H1 (cell line): ENCODE measurements at regions not wholly inside any gene's neighbourhood (a gene's known extent, or its start where the extent isn't known, plus 50 kb on each side); places are given as distances from the start of the nearest gene placed in this dataset.

Experiments used
- CTCF ChIA-PET: fragments of 300-600 bp; sonication (Branson Sonifier 250); formaldehyde crosslinking; loops from one replicate; lab custom pipeline; 2021; ENCODE audit not compliant: partially characterized antibody; lab: Charles Lee
- POLR2A ChIA-PET: fragments of 300-600 bp; sonication (Branson Sonifier 250); formaldehyde crosslinking; loops from one replicate; lab custom pipeline; 2021; ENCODE audit warnings: inconsistent platforms; ENCODE audit not compliant: partially characterized antibody; lab: Charles Lee
- DNase-seq, 2 experiments: peaks; one replicate each; pipeline versions ENCODE4 v3.0.0 to v3.0.0-alpha.2; 2010 to 2022; ENCODE audit warnings: low spot score in 2 of 2, low read depth in 1 of 2, mixed read lengths in 1 of 2
- FAIRE-seq: peaks from 2 replicates; lab custom pipeline; 2011; peaks lifted over from hg19 to GRCh38; lab: Jason Lieb, UNC
- H2AFZ ChIP-seq: 2 replicates; pipeline ENCODE4 v1.8.1; 2012; ENCODE audit warnings: low read length, inconsistent platforms
- H2AK5ac ChIP-seq: 2 replicates; pipeline ENCODE4 v1.6.1; 2013; ENCODE audit warnings: low read depth, low read length
- H2BK120ac ChIP-seq: replicated peaks from 2 replicates; pipeline ENCODE3; 2013; ENCODE audit warnings: low read depth, low read length, inconsistent platforms
- H2BK12ac ChIP-seq: 2 replicates; pipeline ENCODE4 v1.6.1; 2013; ENCODE audit warnings: low read depth, low read length
- H2BK15ac ChIP-seq: 2 replicates; pipeline ENCODE4 v1.6.1; 2013; ENCODE audit warnings: low read length
- H2BK20ac ChIP-seq: 2 replicates; pipeline ENCODE4 v1.6.1; 2013; ENCODE audit warnings: low read length
- H2BK5ac ChIP-seq: 2 replicates; pipeline ENCODE4 v1.6.1; 2013; ENCODE audit warnings: low read depth, low read length
- H3K14ac ChIP-seq: 2 replicates; pipeline ENCODE4 v1.6.1; 2013; ENCODE audit warnings: inconsistent platforms; ENCODE audit not compliant: insufficient read length
- H3K18ac ChIP-seq: 2 replicates; pipeline ENCODE4 v1.6.1; 2013; ENCODE audit warnings: low read length; ENCODE audit errors: extremely low read depth
- H3K23ac ChIP-seq: 2 replicates; pipeline ENCODE4 v1.6.1; 2013; ENCODE audit warnings: inconsistent platforms; ENCODE audit not compliant: insufficient read length
- H3K23me2 ChIP-seq: 2 replicates; pipeline ENCODE4 v1.6.1; 2013; ENCODE audit warnings: low read depth, low read length
- H3K27ac ChIP-seq: 2 replicates; pipeline ENCODE4 v1.6.1; 2011; ENCODE audit warnings: low read depth, low read length, inconsistent platforms
- H3K27me3 ChIP-seq, 4 experiments: replicated peaks in 1 of 4; 1 replicate in 1 of 4; 2 replicates in 3 of 4; pipeline versions ENCODE4 v1.6.1 to v1.8.1; 2011 to 2013; ENCODE audit warnings: low read length in 3 of 4, mild to moderate bottlenecking in 3 of 4, inconsistent platforms in 2 of 4, mixed read lengths in 2 of 4, moderate library complexity in 1 of 4; ENCODE audit not compliant: control insufficient read depth in 3 of 4, insufficient read depth in 3 of 4; ENCODE audit errors: extremely low read depth in 1 of 4
- H3K36me3 ChIP-seq, 4 experiments: 2 replicates each; pipeline versions ENCODE4 v1.6.1 to v1.8.1; 2011 to 2013; ENCODE audit warnings: mild to moderate bottlenecking in 4 of 4, low read length in 3 of 4, moderate library complexity in 2 of 4, control low read depth in 1 of 4, inconsistent platforms in 1 of 4; ENCODE audit not compliant: insufficient read depth in 4 of 4, control insufficient read depth in 2 of 4
- H3K4ac ChIP-seq: replicated peaks from 2 replicates; pipeline ENCODE3; 2013; ENCODE audit warnings: low read length, low read depth, mixed read lengths, inconsistent platforms; ENCODE audit not compliant: insufficient read length
- H3K4me1 ChIP-seq, 4 experiments: replicated peaks in 1 of 4; 1 replicate in 1 of 4; 2 replicates in 3 of 4; pipeline versions ENCODE4 v1.6.1 to v1.8.1; 2011 to 2013; ENCODE audit warnings: low read length in 3 of 4, inconsistent platforms in 2 of 4, mixed read lengths in 1 of 4; ENCODE audit not compliant: insufficient read depth in 4 of 4, control insufficient read depth in 3 of 4
- H3K4me2 ChIP-seq, 2 experiments: 2 replicates each; pipeline versions ENCODE4 v1.6.1 to v1.8.1; 2011 to 2013; ENCODE audit warnings: low read depth in 2 of 2, low read length in 2 of 2, control low read depth in 1 of 2, inconsistent platforms in 1 of 2, mild to moderate bottlenecking in 1 of 2; ENCODE audit not compliant: insufficient read depth in 1 of 2
- H3K4me3 ChIP-seq, 4 experiments: fragments of 200-600, 300-600 bp in 1 of 4; sonication (generic), shearing (Covaris generic), sonication (Bioruptor Twin) in 1 of 4; 2 replicates each; pipeline versions ENCODE4 v1.5.1 to v1.8.1; 2011 to 2016; ENCODE audit warnings: low read length in 4 of 4, low read depth in 3 of 4, control low read depth in 2 of 4, inconsistent platforms in 2 of 4, mild to moderate bottlenecking in 2 of 4, mixed read lengths in 1 of 4, moderate library complexity in 1 of 4; ENCODE audit not compliant: insufficient read depth in 2 of 4; ENCODE audit errors: extremely low read depth in 1 of 4
- H3K56ac ChIP-seq: replicated peaks from 2 replicates; pipeline ENCODE3; 2013; ENCODE audit warnings: low read depth, mild to moderate bottlenecking, mixed read lengths, low read length, inconsistent platforms; ENCODE audit not compliant: insufficient read length
- H3K79me1 ChIP-seq: 2 replicates; pipeline ENCODE4 v1.6.1; 2013; ENCODE audit warnings: low read depth, low read length, control low read depth
- H3K79me2 ChIP-seq, 2 experiments: 2 replicates each; pipeline versions ENCODE4 v1.6.1 to v1.8.1; 2012 to 2013; ENCODE audit warnings: low read length in 2 of 2, mild to moderate bottlenecking in 2 of 2, inconsistent platforms in 1 of 2; ENCODE audit not compliant: insufficient read depth in 2 of 2, control insufficient read depth in 1 of 2
- H3K9ac ChIP-seq, 4 experiments: replicated peaks in 1 of 4; 1 replicate in 1 of 4; 2 replicates in 3 of 4; pipeline versions ENCODE4 v1.6.1 to v1.8.1; 2011 to 2013; ENCODE audit warnings: low read depth in 3 of 4, low read length in 3 of 4, control low read depth in 2 of 4, mild to moderate bottlenecking in 2 of 4, moderate library complexity in 2 of 4, inconsistent platforms in 1 of 4; ENCODE audit errors: extremely low read depth in 1 of 4
- H3K9me3 ChIP-seq, 2 experiments: 2 replicates each; pipeline versions ENCODE4 v1.6.1 to v1.8.1; 2012 to 2013; ENCODE audit warnings: mild to moderate bottlenecking in 2 of 2, moderate library complexity in 2 of 2, control low read depth in 1 of 2, inconsistent platforms in 1 of 2, low read depth in 1 of 2, low read length in 1 of 2, mixed read lengths in 1 of 2; ENCODE audit not compliant: insufficient read depth in 2 of 2
- H4K20me1 ChIP-seq, 2 experiments: replicated peaks in 1 of 2; 2 replicates each; pipeline versions ENCODE3 to v1.8.1; 2011 to 2013; ENCODE audit warnings: inconsistent platforms in 2 of 2, low read length in 2 of 2, mild to moderate bottlenecking in 1 of 2; ENCODE audit not compliant: insufficient read depth in 2 of 2, control insufficient read depth in 1 of 2
- H4K5ac ChIP-seq: 2 replicates; pipeline ENCODE4 v1.6.1; 2013; ENCODE audit warnings: low read length, low read depth, mixed read lengths, inconsistent platforms; ENCODE audit not compliant: insufficient read length
- H4K8ac ChIP-seq: 2 replicates; pipeline ENCODE4 v1.8.0; 2013; ENCODE audit warnings: mild to moderate bottlenecking, moderate library complexity, low read length, inconsistent platforms; ENCODE audit not compliant: insufficient read depth; ENCODE audit errors: extremely low read depth
- H4K91ac ChIP-seq: replicated peaks from 2 replicates; pipeline ENCODE3; 2013; ENCODE audit warnings: low read length, mixed read lengths, inconsistent platforms; ENCODE audit not compliant: insufficient read length
- BRCA1 ChIP-seq: IDR thresholded peaks from 2 replicates; pipeline ENCODE4 v1.6.1; 2012; ENCODE audit warnings: low read depth, low read length, improper control_type of control experiment
- CBX5 ChIP-seq: fragments of 300-800, 300-1000 bp; sonication (generic); IDR thresholded peaks from 2 replicates; pipeline ENCODE4 v1.7.1; 2016; ENCODE audit warnings: antibody characterized with exemption, low read length, low read depth
- CBX8 ChIP-seq: fragments of 300-800, 300-1000 bp; sonication (generic); IDR thresholded peaks from 2 replicates; pipeline ENCODE4 v1.7.1; 2016; ENCODE audit warnings: low read depth, low read length, borderline replicate concordance
- CEBPB ChIP-seq: IDR thresholded peaks from 2 replicates; pipeline ENCODE4 v1.6.1; 2012; ENCODE audit warnings: low read depth, low read length
- GTF2F1 ChIP-seq: IDR thresholded peaks from 2 replicates; pipeline ENCODE4 v1.6.1; 2012; ENCODE audit warnings: low read depth, low read length, improper control_type of control experiment, borderline replicate concordance
- HDAC6 ChIP-seq: IDR thresholded peaks from one replicate; pipeline ENCODE4 v1.7.1; 2012; ENCODE audit warnings: low read depth, mild to moderate bottlenecking, inconsistent platforms, low read length, moderate library complexity
- JUND ChIP-seq: IDR thresholded peaks from 2 replicates; pipeline ENCODE4 v1.6.1; 2011; ENCODE audit warnings: mild to moderate bottlenecking, improper control_type of control experiment, low read length
- PHF8 ChIP-seq: fragments of 200-600 bp; sonication (generic); conservative IDR thresholded peaks from 2 replicates; pipeline ENCODE4 v1.7.1; 2012; ENCODE audit warnings: low read depth, mild to moderate bottlenecking, inconsistent platforms, low read length, moderate library complexity
- POU5F1 ChIP-seq: IDR thresholded peaks from 2 replicates; pipeline ENCODE4 v1.6.1; 2011; ENCODE audit warnings: low read depth, mild to moderate bottlenecking, low read length, moderate library complexity
- SRF ChIP-seq: IDR thresholded peaks from 2 replicates; pipeline ENCODE4 v1.6.1; 2011; ENCODE audit warnings: mild to moderate bottlenecking, low read depth, low read length, moderate library complexity
- SUZ12 ChIP-seq: fragments of 200-600 bp; sonication (generic); IDR thresholded peaks from 2 replicates; pipeline ENCODE4 v1.6.1; 2012; ENCODE audit warnings: mild to moderate bottlenecking, inconsistent platforms, low read length, moderate library complexity, mixed read lengths
- TEAD4 ChIP-seq: IDR thresholded peaks from 2 replicates; pipeline ENCODE4 v1.6.1; 2012; ENCODE audit warnings: low read depth, low read length, inconsistent platforms, mixed read lengths
- ZNF274 ChIP-seq: IDR thresholded peaks from 2 replicates; pipeline ENCODE4 v1.7.0; 2012; ENCODE audit warnings: low read length, borderline replicate concordance; ENCODE audit errors: extremely low read depth
- WGBS, 2 experiments: shearing (Covaris generic) in 1 of 2; methylation state at CpG; one replicate each; pipeline versions ENCODE4 v1.1.6 to v1.1.7; 2013 to 2015; ENCODE audit warnings: low lambda C conversion rate in 2 of 2, mixed read lengths in 2 of 2, inconsistent platforms in 1 of 2, low coverage in 1 of 2, missing lambda C conversion rate in 1 of 2; ENCODE audit not compliant: insufficient replicate concordance in 2 of 2, insufficient coverage in 1 of 2, insufficient read length in 1 of 2; ENCODE audit errors: extremely low coverage in 1 of 2, missing lambda C conversion rate in 1 of 2; 5-methylcytosine and 5-hydroxymethylcytosine counted together
- TF ChIP-seq, protein P1 (sequence below): IDR thresholded peaks from 2 replicates; pipeline ENCODE4 v1.6.1; 2012; ENCODE audit warnings: inconsistent platforms

DNA sequence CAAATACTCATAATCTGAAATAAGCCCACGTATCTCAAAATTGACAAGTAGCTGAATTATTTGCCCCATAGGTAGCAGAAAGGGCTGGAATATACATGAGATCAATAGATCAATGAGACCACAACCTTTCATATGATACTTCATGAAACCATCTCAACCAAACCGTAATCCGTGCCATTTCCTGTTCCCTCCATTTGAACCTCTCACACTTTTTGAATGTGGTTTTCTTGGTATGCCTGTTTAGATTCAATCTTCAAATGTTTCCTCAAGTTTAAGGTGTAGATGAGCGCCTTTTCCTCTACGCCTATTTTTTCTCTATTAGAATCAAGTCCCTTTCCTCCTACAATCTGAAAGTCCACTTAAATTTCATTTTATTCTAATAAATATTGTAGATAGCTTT lies 805.5 kb downstream of the EFNA5 start:
- no peak overlapping the region for H3K14ac ChIP-seq
- H3K9ac ChIP-seq, result no peak overlapping the region
- H3K4me3 ChIP-seq, result no peak overlapping the region
- H2BK15ac ChIP-seq, result no peak overlapping the region
- no peaks in the 10 kb centered on the region for H3K79me2 ChIP-seq
- ChIA-PET CTCF (no interaction called here), POLR2A (no interaction called here)
- H3K4me2 ChIP-seq, result no peak overlapping the region
- no peak overlapping the region for H2BK20ac ChIP-seq
- no peak overlapping the region for H3K18ac ChIP-seq
- H3K79me1 ChIP-seq, result no peaks in the 10 kb centered on the region
- H2BK5ac ChIP-seq, result no peak overlapping the region
- no peak overlapping the region for H4K5ac ChIP-seq
- no peaks in the 10 kb centered on the region for H3K27me3 ChIP-seq
- 95 to 100% methylated on average over 1 to 5 of the region's 5 CpGs for WGBS, 2 experiments
- no peak overlapping the region for H2BK120ac ChIP-seq
- no peak for FAIRE-seq
- H3K27ac ChIP-seq, result no peak overlapping the region
- H2BK12ac ChIP-seq, result no peak overlapping the region
- H3K9me3 ChIP-seq, result no peaks in the 10 kb centered on the region
- H4K91ac ChIP-seq, result no peak overlapping the region
- no peak overlapping the region for H4K8ac ChIP-seq
- H3K23ac ChIP-seq, result no peak overlapping the region
- no peaks in the 10 kb centered on the region for H4K20me1 ChIP-seq
- peaks cover 0 to 4% (median 0%) of the 10 kb centered on the region in 4 experiments; a peak in 1 of 7 replicates for H3K4me1 ChIP-seq
- no peak overlapping the region for H3K4ac ChIP-seq
- no peak for DNase-seq
- no peak for TF ChIP-seq SRF
- no peak for TF ChIP-seq POU5F1
- TF ChIP-seq CBX8, result no peak
- no peak for TF ChIP-seq JUND
- no peak for TF ChIP-seq PHF8
- TF ChIP-seq ZNF274, result no peak
- TF ChIP-seq, protein P1, sequence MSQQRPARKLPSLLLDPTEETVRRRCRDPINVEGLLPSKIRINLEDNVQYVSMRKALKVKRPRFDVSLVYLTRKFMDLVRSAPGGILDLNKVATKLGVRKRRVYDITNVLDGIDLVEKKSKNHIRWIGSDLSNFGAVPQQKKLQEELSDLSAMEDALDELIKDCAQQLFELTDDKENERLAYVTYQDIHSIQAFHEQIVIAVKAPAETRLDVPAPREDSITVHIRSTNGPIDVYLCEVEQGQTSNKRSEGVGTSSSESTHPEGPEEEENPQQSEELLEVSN, result no peak
- TF ChIP-seq TEAD4, result no peak
- TF ChIP-seq HDAC6, result no peak
- TF ChIP-seq CEBPB, result no peak
- TF ChIP-seq GTF2F1, result no peak
- no peak for TF ChIP-seq SUZ12
- no peak for TF ChIP-seq BRCA1
- TF ChIP-seq CBX5, result no peak
- no peaks in the 10 kb centered on the region for H3K36me3 ChIP-seq
- H3K56ac ChIP-seq, result no peak overlapping the region
- no peak overlapping the region for H2AFZ ChIP-seq
- no peaks in the 10 kb centered on the region for H3K23me2 ChIP-seq
- no peak overlapping the region for H2AK5ac ChIP-seq
